DND-41 (cell line): ENCODE measurements at regions not wholly inside any gene's neighbourhood (a gene's known extent, or its start where the extent isn't known, plus 50 kb on each side); places are given as distances from the start of the nearest gene placed in this dataset.

Experiments used
- ATAC-seq: fragments of 200-7000 bp; cut with Tn5 transposase; 3 replicates; pipeline ENCODE4 v1.9.1; 2021; ENCODE audit warnings: low read depth; ENCODE audit not compliant: insufficient read depth
- DNase-seq: peaks from one replicate; pipeline ENCODE4 v3.0.0-alpha.2; 2020
- H2AFZ ChIP-seq: 2 replicates; pipeline ENCODE4 v1.6.0; 2012; ENCODE audit warnings: low read depth, low read length
- H3K27ac ChIP-seq: 2 replicates; pipeline ENCODE4 v1.5.1; 2012; ENCODE audit warnings: low read length, inconsistent platforms
- H3K27me3 ChIP-seq: fragments of 200-600 bp; sonication (generic); 2 replicates; pipeline ENCODE4 v1.6.0; 2012; ENCODE audit warnings: low read length, mild to moderate bottlenecking, inconsistent platforms; ENCODE audit not compliant: insufficient read depth, poor library complexity
- H3K36me3 ChIP-seq: 2 replicates; pipeline ENCODE4 v1.5.1; 2012; ENCODE audit warnings: low read length, inconsistent platforms; ENCODE audit not compliant: insufficient read depth
- H3K4me1 ChIP-seq: 2 replicates; pipeline ENCODE4 v1.5.1; 2012; ENCODE audit warnings: mild to moderate bottlenecking, low read length; ENCODE audit not compliant: insufficient read depth
- H3K4me2 ChIP-seq: 2 replicates; pipeline ENCODE4 v1.6.0; 2012; ENCODE audit warnings: mild to moderate bottlenecking, moderate library complexity, low read length, inconsistent platforms; ENCODE audit not compliant: insufficient read depth
- H3K4me3 ChIP-seq, 2 experiments: fragments of 200-600 bp in 1 of 2; shearing (Covaris generic) in 1 of 2; 2 replicates each; pipeline ENCODE4 v1.5.1; 2012 to 2016; ENCODE audit warnings: inconsistent platforms in 2 of 2, low read length in 2 of 2, mild to moderate bottlenecking in 2 of 2, low read depth in 1 of 2, moderate library complexity in 1 of 2
- H3K79me2 ChIP-seq: 2 replicates; pipeline ENCODE4 v1.6.0; 2012; ENCODE audit warnings: low read length, inconsistent platforms; ENCODE audit not compliant: insufficient read depth
- H3K9ac ChIP-seq: 2 replicates; pipeline ENCODE4 v1.6.0; 2012; ENCODE audit warnings: low read depth, mild to moderate bottlenecking, inconsistent platforms, low read length, moderate library complexity
- H3K9me3 ChIP-seq: 2 replicates; pipeline ENCODE4 v1.5.1; 2012; ENCODE audit warnings: low read length, moderate library complexity, mild to moderate bottlenecking, inconsistent platforms; ENCODE audit not compliant: insufficient read depth, severe bottlenecking
- H4K20me1 ChIP-seq: 2 replicates; pipeline ENCODE4 v1.6.0; 2012; ENCODE audit warnings: low read length; ENCODE audit not compliant: insufficient read depth
- EZH2 ChIP-seq: IDR thresholded peaks from 3 replicates; pipeline ENCODE4 v1.6.1; 2012; ENCODE audit warnings: borderline replicate concordance, low read depth, mild to moderate bottlenecking, moderate library complexity, low read length, inconsistent platforms; ENCODE audit not compliant: severe bottlenecking
- TF ChIP-seq, protein P1 (sequence below): IDR thresholded peaks from 2 replicates; pipeline ENCODE4 v1.5.1; 2012; ENCODE audit warnings: borderline replicate concordance, low read length, moderate library complexity, mild to moderate bottlenecking; ENCODE audit not compliant: poor library complexity, severe bottlenecking; ENCODE audit errors: extremely low read depth

DNA sequence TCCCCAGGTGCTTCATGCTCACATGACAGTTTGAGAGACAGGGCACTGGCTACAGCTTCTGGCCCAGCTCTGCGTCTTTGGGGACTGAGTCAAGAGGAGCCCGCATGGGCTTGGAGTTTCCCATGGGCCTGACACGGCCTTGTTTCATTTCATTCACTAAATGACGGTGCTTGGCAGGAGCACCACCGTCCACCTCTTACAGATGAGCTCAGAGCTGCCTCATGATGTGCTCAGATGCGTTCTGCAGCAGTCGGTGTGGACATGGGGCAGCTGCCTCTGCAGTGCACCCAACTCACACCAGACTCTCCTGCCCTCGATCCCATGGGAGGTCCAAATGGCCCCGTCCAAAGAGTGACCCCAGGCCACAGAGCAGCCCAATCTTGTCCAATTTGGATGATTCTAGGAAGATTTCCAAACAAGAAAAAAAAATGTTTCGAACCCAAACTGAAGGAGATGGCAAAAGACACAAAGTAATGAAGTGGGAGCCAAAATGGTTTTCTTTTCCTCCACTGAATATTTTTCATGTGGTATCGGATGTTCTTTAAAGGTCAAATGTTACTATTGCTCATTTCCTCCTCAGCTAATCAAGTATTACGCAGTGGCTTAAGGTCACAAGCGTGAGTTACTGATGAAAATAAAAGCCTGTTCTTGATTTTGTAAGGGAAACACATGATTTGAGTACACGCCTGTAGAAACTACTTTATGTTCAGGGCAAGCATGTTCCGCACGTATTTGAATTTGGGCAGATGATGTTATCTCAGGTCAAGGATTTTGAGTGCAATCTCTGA is 524.2 kb downstream of the CDH26 start:
- DNase-seq (no peak), ATAC-seq (no peak)
- no peak overlapping the region for H3K4me3 ChIP-seq
- H3K27me3 ChIP-seq, result no peaks in the 10 kb centered on the region
- H3K79me2 ChIP-seq, result no peaks in the 10 kb centered on the region
- no peak overlapping the region for H3K27ac ChIP-seq
- no peak overlapping the region for H3K4me2 ChIP-seq
- H4K20me1 ChIP-seq, result peaks cover 13% of the 10 kb centered on the region
- no peak overlapping the region for H2AFZ ChIP-seq
- peaks cover 23% of the 10 kb centered on the region for H3K4me1 ChIP-seq
- H3K9ac ChIP-seq, result no peak overlapping the region
- H3K36me3 ChIP-seq, result 0 out of 2 replicates have a peak, but pooled peaks cover 2% of the 10 kb centered on the region
- no peaks in the 10 kb centered on the region for H3K9me3 ChIP-seq
- TF ChIP-seq, protein P1, sequence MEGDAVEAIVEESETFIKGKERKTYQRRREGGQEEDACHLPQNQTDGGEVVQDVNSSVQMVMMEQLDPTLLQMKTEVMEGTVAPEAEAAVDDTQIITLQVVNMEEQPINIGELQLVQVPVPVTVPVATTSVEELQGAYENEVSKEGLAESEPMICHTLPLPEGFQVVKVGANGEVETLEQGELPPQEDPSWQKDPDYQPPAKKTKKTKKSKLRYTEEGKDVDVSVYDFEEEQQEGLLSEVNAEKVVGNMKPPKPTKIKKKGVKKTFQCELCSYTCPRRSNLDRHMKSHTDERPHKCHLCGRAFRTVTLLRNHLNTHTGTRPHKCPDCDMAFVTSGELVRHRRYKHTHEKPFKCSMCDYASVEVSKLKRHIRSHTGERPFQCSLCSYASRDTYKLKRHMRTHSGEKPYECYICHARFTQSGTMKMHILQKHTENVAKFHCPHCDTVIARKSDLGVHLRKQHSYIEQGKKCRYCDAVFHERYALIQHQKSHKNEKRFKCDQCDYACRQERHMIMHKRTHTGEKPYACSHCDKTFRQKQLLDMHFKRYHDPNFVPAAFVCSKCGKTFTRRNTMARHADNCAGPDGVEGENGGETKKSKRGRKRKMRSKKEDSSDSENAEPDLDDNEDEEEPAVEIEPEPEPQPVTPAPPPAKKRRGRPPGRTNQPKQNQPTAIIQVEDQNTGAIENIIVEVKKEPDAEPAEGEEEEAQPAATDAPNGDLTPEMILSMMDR, result no peak
- TF ChIP-seq EZH2, result no peak

DNA sequence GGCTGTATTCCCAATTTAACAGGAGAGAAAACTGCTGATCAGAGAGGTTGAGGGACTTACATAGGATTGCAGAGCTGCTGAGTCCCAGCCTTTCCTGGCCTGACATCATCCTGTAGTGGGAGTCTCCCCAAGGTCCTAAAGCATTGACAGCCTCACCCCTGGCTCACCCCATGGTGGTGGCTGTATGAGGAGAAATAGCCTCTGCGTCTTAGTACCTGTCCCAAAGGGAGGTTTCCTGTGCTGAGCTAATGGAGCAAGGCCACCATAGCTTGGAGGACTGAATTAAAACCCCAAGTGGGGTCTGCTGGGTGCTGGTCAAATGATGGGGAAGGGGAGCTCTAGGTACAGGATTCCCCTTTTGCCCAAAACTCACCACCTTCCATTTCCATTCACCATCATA is 525.1 kb downstream of the CDH26 start:
- H2AFZ ChIP-seq, result no peak overlapping the region
- DNase-seq, result no peak
- H3K27me3 ChIP-seq, result no peaks in the 10 kb centered on the region
- no peak overlapping the region for H3K9ac ChIP-seq
- 0 out of 2 replicates have a peak, but pooled peaks cover 2% of the 10 kb centered on the region for H3K36me3 ChIP-seq
- no peak for TF ChIP-seq EZH2
- TF ChIP-seq, protein P1, result no peak
- H4K20me1 ChIP-seq, result peaks cover 13% of the 10 kb centered on the region
- H3K79me2 ChIP-seq, result no peaks in the 10 kb centered on the region
- H3K4me1 ChIP-seq, result peaks cover 23% of the 10 kb centered on the region
- H3K4me2 ChIP-seq, result no peak overlapping the region
- no peak for ATAC-seq
- no peak overlapping the region for H3K27ac ChIP-seq
- H3K4me3 ChIP-seq, result no peak overlapping the region
- no peaks in the 10 kb centered on the region for H3K9me3 ChIP-seq

DNA sequence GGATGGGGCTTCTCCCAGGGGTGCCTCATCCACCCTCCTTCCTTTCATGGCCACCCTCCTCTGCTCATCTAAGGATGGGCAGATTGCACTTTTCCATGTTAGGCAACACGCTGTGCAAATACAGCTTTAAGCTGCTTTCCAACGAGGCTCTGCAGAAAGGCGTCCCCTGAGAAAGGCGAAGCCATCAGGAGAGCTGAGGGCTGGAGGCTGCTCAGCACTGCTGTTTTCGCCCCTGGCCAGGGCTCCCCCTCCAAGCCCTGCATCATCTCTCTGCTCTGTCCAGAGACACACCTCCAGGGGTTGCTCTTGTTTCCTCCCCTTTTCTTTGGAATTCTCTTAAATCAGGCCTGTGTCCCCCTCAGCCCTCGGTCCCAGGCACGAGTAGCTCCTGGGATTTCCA is 526.1 kb downstream of the CDH26 start:
- DNase-seq, result no peak
- ATAC-seq, result no peak
- Histone ChIP-seq H3K9ac (no peak overlapping the region), H3K4me3 (no peak overlapping the region), H4K20me1 (peaks cover 9% of the 10 kb centered on the region; the same call in 1 of the 2 replicates), H3K79me2 (no peaks in the 10 kb centered on the region), H3K27ac (no peak overlapping the region), H3K4me2 (no peak overlapping the region), H3K4me1 (peaks cover 23% of the 10 kb centered on the region), H3K27me3 (no peaks in the 10 kb centered on the region), H3K36me3 (no peaks in the 10 kb centered on the region), H2AFZ (no peak overlapping the region), H3K9me3 (no peaks in the 10 kb centered on the region)
- TF ChIP-seq, protein P1, result no peak
- TF ChIP-seq EZH2, result no peak
